ENCODE measurements at regions not wholly inside any gene's neighbourhood (a gene's known extent, or its start where the extent isn't known, plus 50 kb on each side); places are given as distances from the start of the nearest gene placed in this dataset.
"Not testable (repeated sequence)": the region's sequence is repeated elsewhere in the genome, so short reads cannot be mapped to it uniquely, and the experiment has no call there.

DNA sequence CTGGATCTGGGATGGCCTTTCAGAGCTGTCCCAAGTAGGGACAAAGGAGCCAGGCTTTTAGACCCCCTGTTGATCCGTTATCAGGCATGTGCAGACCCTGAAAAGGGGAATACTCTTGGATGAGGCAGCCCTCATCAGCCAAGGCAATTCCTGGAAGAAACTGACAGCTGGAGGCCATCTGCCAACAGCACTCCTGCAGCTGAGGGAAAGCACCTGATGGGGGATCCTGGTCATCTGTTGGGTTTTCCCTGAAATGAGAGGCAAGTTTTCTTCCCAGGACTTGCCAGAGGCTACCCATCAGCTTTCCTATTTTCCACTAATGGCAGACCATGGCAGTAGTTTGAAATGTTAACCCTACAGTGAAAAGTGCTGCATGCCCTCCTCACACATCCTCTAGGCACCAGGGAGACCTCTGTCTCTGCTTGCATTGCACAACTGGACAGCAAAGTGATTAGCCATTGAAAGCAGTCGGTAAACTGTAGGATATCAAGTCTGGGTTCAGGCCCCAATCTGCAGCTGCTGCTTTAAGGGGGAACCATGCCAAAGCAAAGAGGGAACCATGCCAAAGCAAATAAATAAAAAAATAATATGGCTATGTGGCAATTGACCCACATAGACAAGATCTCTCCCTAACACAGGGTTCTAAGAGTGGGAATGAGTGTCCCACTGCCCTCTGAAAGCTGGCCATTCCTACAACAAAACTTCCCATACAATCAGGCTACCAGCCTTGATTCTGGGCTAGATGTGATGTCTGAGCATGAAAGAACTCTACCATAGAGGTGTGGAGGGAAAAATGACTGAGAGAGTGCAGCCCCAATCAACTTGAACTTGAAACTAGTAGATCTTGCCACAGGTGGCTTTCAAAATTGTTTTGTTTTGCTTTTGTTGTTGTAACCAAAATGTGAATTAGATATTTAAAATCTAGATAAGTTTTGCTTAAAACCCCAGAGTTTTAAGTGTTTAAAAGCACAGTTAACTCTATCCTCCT is 232.0 kb upstream of the STT3B start:
- DNase-seq, result no peak

DNA sequence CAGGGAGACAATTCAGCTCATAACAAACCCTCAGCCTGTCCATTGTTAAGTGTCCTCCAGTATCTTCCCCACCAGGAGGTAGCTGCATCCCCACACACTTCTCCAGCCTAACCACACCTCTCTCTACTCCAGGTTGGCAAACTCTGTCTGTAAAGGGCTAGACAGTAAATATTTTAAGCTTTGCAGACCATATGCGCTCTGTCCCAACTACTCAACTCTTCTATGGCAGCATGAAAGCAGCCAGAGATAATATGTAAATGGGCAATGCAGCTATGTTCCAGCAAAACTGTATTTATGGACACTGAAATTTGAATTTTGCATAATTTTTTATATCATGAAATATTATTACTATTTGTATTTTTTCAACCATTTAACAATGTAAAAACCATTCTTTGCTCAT is 230.4 kb upstream of the STT3B start:
- DNase-seq, result no peak

DNA sequence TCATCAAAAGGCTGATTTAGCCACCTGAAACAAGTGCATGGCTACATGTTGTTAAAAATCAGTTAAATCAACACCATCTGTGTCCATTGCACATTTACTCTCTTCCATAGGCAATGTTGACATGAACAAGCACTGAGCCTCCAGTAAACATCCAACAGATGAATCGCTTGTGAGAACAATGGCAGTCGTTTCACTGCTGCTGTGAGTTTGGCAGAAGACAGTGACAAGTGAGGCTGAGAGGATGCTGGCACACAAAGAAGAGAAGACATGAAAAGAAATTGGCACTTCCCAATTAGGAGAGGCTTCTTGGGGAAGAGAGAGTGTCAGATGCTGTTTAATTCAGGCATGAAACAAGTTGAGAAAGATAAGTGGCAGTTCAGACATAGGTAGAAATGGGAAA is 227.4 kb upstream of the STT3B start:
- peak; percentile 79 for DNase-seq

DNA sequence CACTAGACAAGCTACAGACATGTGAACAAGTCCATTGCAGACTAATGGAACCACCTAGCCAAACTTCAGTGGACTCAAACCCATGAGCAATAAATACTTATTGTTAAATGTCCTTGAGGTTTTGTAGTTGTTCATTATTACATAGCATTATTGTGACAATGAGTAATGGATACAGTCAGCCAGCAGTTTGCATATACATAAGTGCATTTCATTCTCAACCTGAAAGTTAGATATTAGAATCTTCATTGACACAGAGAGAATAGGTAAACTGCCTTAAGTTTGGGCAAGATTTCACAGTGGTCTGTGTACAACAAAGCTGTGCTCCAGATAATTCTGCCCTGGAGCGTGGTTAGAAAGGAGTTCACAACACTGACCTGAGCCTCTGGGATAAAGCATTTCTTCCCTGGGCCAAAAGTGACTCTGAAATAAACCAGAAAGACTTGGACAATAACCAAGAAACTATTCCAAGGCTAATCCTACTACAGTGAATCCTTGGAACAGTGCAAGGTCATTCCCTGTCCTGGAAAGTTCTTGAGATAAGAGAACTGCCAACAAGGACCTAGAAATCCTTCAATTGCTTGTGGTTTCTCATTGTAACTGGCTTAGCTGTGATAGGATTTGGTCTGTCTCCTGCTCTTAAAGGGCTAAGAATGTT is 225.5 kb upstream of the STT3B start:
- DNase-seq, result no peak

DNA sequence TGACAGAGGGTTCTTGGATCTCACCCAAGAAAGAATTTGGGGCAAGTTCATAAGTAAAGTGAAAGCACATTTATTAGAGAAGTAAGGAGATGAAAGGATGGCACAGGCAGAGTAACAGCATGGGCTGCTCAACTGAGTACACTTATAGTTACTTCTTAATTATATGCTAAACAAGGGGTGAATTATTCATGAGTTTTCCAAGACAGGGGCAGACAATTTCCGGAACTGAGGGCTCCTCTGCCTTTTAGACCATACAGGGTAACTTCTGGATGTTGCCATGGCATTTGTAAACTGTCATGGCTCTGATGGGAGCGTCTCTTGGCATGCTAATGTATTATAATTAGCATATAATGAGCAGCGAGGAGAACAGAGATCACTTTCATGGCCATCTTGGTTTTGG is 221.2 kb upstream of the STT3B start:
- no peak for DNase-seq

DNA sequence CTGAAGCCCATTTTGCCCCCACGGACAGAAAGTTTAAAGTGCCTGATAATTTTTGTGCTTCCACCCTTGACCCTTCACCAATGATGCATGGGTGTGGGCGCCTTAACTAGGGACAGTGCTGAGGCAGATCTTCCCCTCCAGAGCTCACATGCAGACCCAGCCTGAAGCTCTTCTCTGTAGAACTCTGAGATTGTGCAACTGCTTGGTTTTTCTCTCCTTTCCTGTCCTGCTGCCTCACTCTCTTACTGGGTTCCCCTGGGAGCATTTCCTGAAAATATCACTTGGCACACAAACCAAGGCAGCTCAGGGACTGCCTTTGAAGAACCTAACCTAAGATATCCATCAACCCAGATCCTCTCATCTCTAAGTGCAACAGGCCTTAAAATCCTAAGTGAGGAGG is 220.3 kb upstream of the STT3B start:
- no peak for DNase-seq

DNA sequence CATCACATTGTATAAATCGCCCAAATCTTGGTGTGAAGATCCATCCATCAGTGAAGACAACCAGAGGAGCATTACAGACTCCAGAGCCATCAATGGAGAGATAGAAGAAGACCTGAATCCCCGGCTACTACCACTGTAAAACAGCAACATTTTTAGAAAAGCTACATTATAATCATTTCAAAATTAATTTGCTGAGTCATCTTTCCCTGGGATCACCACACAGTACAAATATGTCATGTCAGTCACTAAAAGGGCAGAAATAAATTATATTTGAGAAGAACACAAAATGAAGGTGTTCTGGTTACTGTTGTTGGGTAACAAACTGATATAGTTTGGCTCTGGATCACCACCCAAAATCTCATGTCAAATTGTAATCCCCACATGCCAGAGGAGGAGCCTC is 218.5 kb upstream of the STT3B start:
- no peak for DNase-seq

DNA sequence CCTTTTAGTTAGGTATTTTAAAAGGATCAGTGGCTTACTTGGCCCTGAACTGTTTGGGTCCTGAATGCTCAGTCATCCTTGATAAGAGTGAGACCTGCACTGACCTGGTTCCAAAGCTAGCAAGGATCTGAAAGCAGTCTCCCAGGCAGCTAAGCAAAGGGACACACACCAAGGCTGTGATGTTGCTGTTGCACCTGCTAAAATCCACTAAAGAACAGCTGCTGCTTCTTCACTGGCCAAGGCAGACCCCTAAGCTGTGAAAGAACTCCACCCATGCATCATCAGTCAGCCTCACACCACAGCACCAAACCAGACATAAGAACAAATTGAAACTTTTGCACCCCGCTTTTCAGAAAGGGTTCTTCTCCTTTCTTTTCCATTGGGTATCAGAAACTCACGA is 213.4 kb upstream of the STT3B start:
- no peak for DNase-seq

DNA sequence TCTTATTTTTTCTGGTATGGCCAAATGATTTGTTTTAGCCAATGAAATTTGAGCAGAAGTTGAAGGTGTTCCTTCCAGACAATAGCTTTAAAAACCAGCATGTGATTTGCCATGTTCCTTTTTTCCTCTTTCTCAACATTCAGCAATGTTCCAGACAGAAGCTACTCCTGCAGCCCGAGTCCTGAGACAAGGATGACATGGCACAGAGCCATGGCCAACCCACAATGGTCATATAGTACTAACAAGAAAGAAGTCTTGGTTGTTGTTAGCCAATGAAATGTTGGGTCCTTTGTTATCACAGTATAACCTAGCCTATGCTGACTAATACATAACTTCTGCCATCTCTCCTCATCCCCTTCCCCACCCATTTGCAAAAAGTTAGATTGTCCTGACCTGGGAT is 211.1 kb upstream of the STT3B start:
- no peak for DNase-seq

DNA sequence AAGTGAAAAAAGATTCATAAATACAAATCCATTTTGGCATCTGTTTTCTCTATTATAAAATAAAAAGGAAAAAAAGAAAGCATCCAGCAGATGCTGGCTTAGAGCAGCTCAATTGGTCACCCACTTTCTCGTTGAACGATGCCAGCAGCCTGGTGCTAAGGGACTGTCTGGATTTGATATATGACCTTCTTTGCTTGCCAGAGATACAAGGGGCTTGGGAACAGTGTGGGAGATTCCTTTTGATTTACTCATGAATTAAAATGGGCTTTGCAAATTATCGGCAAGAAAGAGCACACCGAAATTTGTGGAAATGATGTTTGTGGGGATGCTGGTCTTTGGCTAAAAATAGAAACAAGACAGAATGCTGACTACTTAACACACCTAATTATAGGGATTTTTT is 210.3 kb upstream of the STT3B start:
- DNase-seq, result peak; percentile 55

DNA sequence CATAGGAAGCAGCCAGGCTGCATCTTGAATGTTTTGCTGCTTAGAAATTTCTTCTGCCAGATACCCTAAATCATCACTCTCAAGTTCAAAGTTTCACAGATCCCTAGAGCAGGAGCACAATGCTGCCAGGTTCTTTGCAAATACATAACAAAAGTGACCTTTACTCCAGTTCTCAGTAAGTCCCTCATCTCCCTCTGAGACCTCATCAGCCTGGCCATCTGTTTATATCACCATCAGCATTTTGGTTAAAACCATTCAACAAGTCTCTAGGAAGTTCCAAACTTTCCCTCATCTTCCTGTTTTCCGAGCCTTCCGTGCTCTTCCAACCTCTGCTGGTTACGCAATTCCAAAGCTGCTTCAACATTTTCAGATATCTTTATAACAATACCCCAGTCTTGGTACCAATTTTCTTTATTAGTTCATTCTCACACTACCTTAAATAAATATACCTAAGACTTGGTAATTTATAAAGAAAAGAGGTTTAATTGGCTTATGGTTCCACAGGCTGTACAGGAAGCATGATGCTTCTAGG is 204.8 kb upstream of the STT3B start:
- DNase-seq, result not testable (repeated sequence)

DNA sequence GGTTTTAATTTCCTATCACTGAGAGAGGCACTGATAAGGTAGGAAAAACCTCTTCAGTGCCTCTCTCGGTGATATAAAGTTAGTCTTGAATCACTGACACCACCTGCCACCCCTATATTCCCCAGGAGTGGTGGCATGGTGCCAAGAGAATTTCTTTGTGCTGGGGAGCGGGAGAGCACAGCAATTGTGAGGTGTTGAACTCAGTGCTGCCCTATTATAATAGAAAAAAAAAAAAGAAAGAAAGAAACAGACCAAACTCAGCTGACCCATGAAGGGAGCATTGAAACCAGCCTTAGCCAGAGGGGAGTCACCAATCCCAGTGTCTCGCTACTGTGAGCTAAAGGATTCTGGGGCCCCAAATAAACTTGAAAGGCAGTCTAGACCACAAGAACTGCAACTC is 201.4 kb upstream of the STT3B start:
- DNase-seq, result no peak

DNA sequence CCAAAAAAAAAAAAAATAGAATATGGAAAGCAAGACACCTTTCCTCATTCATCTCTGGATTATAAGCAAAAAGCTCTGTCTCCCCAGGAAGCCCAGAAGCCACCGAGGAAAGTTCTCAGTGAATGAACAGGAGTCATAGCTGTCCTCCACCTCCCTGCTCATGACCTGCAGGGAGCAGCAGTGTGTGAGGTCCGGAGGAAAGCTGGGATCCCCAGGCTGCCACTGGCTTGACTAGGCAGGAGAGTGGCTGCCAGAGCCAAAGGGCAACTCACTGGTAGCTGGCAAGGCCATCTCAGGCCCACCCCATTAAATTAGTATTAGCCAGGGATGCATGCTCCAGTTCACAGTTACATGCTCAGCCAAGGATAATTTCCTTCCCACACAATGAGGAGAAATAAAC is 191.6 kb upstream of the STT3B start:
- peak; percentile 5 for DNase-seq

DNA sequence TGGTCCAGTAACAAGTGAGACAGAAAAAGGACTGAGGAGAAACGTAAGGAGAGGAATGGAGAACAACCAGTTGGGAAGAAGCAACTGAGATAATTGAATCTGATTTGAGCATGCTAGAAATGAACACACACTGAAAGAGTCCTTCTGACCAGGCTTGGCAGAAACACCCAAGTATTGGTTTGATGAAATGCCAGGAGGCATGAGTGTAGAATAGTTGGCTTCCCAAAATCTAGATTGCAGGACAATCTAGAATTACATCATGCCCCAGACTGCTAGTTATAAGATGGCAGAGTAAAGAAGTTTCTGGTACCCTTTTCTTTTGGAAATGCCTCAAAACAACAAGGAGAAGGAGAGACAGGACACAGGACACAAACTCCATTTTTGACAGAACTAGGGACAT is 189.7 kb upstream of the STT3B start:
- DNase-seq, result peak; percentile 11

DNA sequence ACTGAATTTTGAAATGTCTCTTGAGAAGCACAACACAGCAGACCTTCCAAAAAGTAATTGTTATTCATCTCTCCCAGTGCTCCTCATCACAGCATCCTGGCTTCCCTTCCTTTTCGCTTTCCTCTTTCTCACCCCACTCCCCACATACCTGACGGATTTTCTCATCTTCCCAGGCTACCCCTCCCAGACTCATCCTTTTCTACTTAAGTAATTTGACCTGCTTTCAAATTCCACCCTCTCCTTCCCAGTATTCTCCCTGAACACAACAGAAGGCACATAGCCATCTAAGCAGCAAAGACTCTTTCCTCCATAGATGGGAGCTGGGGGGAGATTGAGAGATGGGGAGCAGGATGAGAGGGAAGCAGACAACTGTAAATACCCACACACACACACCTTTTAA is 187.1 kb upstream of the STT3B start:
- no peak for DNase-seq

DNA sequence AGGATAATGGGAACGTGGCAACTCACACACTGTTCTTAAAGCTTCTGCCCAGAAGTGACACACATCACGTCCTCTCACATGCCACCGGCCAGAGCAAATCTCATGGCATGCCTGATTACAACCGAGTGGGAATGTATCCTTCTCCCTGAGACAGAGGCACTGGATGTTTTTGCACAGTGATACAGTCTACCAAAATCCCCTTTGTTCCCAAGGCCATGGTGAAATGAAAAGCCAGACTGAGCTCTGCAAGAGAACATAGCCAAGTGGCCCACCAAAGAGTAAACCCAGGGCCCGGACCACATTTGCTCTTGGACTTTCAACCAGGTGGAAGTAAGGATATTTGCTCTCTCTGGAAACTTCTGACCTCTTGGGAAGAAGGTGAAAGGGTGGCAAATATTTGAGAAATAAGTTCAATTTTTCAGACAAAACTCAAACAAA is 186.2 kb upstream of the STT3B start:
- no peak for DNase-seq

DNA sequence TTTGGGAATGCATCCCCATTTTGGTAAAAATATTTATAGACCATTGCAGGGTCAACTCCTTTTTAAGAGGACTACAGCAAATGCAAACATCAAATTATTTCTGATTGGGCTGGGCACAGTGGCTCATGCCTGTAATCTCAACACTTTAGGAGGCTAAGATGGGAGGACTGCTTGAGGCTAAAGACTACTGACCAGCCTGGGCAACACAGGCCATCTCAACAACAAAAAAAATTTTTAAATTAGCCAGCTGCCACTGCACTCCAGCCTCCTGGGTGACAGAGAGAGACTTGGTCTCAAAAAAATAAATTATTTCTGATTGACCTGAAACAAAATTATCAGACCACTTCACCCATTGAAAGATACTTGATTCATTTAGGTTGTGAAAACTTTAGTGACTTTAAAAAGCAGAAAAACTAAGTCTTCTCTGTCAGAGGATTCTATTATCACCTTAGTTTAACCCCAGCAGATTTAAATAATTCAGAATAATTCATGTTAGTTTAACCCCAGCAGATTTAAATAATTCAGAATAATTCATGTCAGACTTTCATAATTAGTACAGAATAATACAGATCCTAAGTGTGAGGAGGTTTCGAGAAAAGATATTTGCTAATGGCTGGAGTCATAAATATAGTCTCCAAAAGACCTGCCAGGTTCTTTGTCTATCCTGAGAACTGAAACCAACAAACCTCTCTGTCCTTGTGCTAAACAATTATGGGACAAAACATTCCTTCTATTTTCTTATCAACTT is 183.6 kb upstream of the STT3B start:
- no peak for DNase-seq

DNA sequence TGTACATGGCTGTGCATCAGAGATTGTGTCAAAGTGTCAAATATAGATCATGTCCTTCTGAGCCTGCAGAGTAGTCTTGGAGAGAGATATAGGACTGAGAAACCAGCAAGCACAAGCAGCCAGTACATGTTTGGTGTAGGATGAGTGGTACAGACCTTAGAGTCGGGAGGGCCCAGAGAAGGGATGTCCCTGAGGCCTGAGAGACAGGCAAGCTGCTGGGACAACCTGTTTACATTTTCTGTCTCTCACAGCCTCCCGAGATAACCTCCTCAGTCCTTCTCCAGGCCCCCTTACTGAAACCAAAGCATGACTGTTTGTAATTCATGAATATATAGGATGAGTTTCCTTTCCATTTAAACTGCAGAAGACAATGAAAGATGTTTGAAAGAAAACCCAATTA is 182.4 kb upstream of the STT3B start:
- DNase-seq, result no peak

DNA sequence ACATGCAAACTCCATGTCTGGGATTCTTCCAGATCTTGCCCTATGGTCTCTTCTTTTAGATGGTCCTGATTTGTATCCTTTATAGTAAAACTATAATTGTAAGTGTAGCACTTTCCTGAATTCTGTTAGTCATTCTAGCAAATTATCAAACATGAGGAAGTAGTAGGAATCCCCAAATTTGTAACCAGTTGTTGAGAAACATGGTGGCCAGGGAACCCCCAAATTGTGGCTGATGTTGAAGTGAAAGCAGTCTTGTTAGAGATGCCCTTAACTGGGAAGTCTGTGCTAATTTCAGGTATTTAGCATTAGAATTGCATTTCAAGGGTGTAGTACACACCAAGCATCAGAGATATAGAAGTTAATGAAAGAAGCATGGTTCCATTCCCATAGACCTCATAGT is 180.4 kb upstream of the STT3B start:
- no peak for DNase-seq

DNA sequence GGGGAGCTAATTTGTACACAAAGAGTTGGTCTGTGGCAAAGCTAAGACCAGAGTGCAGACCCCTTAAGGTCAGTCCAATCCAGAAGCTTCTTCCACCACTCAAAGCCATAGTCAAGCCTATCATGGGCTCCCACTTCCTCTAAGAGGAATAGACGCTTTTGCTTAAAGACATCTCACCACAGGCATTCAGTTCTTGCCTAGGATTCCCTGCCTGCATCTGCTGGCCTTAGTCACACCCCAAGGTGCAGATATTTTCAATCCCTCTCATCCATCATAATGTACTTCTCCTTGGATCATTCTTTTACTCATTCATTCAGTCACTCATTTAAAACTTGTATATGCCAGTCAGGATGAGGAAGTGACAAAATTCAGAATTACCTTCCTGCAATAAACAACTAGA is 179.6 kb upstream of the STT3B start:
- DNase-seq, result no peak

DNA sequence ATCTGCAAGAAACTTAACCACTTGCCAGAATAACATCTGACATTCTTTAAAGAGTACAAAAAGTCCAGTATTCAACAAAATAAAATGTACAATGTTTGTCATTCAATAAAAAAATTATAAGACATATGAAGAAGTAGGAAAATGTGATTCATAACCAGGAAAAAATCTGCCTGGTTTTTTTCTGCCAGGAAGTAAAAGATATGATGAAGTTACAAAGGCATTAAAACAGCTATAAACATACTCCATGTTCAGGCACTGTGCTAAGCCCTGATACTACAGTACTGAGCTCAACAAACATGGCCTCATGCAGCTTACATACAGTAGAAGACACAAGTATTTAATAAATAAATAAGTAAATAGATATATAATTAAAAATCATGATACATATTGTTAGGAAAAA is 178.4 kb upstream of the STT3B start:
- DNase-seq, result no peak

DNA sequence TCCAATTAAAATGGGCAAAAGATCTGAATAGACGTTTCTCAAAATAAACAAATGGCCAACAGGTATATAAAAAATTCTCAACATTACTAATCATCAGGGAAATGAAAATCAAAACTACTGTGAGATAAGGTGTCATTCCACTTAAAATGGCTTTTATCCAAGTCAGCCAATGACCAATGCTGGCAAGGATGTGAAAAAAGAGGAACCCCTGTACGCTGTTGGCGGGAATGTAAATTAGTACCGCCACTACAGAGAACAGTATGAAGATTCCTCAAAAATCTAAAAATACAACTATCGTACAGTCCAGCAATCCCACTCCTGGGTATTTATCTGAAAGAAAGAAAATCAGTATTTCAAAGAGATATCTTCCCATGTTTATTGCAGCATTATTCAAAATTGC is 176.9 kb upstream of the STT3B start:
- DNase-seq, result no peak

DNA sequence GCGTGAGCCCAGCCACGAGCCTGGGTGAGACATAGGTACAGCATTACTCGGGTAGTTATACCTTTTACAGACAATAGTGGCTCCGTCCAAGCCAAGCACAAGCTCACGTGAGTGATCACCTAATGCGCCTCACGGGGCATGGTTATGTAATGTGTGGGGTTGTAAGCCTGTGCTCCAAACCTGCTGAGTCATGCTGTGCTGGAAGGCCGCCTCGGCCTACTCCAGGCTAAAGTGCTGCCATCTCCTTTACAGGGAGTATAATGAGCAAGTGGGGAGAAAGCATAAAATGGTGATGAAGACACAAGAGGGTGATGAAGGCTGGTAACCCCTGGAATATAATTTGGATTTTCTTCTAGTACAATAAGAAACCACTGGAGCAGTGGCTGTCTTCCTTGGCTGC is 175.8 kb upstream of the STT3B start:
- no peak for DNase-seq
